Uterus (tissue), 2 donors: ENCODE measurements at regions not wholly inside any gene's neighbourhood (a gene's known extent, or its start where the extent isn't known, plus 50 kb on each side); places are given as distances from the start of the nearest gene placed in this dataset.

Experiments
- CTCF ChIP-seq, 4 experiments: fragments of 200-600 bp in 2 of 4; fragments of 450-650 bp in 2 of 4; sonication (generic) in 2 of 4; IDR thresholded peaks; one replicate each; pipeline ENCODE4 v1.5.1; 2016 to 2019; ENCODE audit warnings: antibody characterized with exemption in 4 of 4, mild to moderate bottlenecking in 2 of 4, moderate library complexity in 1 of 4
- POLR2A ChIP-seq, 2 donors: fragments of 450-650 bp; IDR thresholded peaks; one replicate each; pipeline ENCODE4 v1.6.1; 2016; ENCODE audit warnings: antibody characterized with exemption in 2 of 2, mild to moderate bottlenecking in 1 of 2, moderate library complexity in 1 of 2

GRCh38 chr11:104410336-104410735 lies 246.4 kb upstream of the PDGFD start:
- TF ChIP-seq CTCF (IDR thresholded peaks at IDR 0.05) = no peak
- no peak for TF ChIP-seq POLR2A (IDR thresholded peaks at IDR 0.05)
